ENCODE measurements at regions not wholly inside any gene's neighbourhood (a gene's known extent, or its start where the extent isn't known, plus 50 kb on each side); places are given as distances from the start of the nearest gene placed in this dataset.

DNA sequence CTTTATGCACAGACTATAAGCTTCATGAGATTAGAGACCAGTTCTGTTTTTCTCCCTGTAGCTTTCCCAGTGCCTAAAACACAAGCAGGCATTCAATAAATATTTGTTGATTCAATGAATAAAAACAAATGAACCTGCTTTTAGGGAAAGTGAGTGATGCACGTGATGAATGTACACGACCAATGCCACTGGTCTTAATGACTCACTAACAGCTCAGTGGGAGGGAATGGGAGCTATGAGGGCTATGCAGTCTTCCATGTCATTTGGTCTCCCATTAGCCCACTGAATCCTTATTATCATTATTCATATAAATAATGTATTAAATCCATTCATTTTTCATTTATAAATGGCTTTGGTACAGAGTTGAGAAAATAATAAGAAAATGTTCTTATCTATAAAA is 247.4 kb downstream of the FBXO8 start:
- Histone ChIP-seq H3K27ac (no peak overlapping the region), H3K27me3 (no peaks in the 10 kb centered on the region), H3K4me3 (no peak overlapping the region), H3K36me3 (no peaks in the 10 kb centered on the region), H3K4me1 (peaks cover 3% of the 10 kb centered on the region), H3K9me3 (no peaks in the 10 kb centered on the region)
- 63% methylated on average over 2 of the region's 2 CpGs for WGBS
- TF ChIP-seq POLR2AphosphoS5 (IDR thresholded peaks at IDR 0.05) (no peak), POLR2A (IDR thresholded peaks at IDR 0.05) (no peak), EP300 (IDR thresholded peaks at IDR 0.05) (no peak)
- TF ChIP-seq, protein P1, sequence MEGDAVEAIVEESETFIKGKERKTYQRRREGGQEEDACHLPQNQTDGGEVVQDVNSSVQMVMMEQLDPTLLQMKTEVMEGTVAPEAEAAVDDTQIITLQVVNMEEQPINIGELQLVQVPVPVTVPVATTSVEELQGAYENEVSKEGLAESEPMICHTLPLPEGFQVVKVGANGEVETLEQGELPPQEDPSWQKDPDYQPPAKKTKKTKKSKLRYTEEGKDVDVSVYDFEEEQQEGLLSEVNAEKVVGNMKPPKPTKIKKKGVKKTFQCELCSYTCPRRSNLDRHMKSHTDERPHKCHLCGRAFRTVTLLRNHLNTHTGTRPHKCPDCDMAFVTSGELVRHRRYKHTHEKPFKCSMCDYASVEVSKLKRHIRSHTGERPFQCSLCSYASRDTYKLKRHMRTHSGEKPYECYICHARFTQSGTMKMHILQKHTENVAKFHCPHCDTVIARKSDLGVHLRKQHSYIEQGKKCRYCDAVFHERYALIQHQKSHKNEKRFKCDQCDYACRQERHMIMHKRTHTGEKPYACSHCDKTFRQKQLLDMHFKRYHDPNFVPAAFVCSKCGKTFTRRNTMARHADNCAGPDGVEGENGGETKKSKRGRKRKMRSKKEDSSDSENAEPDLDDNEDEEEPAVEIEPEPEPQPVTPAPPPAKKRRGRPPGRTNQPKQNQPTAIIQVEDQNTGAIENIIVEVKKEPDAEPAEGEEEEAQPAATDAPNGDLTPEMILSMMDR (IDR thresholded peaks at IDR 0.05): no peak
- DNase-seq (ENCODE audit: low spot score in 2 of 2): no peak

DNA sequence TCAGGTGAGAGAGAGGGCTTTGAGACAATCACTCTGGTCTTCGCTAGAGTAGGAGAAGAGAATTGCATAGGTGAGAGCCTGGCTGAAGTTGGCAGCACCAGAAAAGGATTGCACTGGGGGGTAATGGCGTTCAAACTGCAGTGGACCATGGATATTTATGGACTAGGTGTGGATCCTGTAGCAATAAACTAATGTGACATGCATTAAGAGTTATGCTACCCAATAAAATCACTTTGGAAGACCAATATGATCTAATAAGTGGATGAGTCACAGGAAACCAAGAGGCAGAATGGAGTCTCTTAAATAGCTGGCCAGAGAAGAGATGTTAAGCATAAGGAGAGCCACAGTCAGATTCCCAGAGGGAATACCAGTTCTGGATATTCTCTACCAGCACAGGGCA is 259.8 kb downstream of the FBXO8 start:
- Histone ChIP-seq H3K9me3 (no peaks in the 10 kb centered on the region), H3K27me3 (no peaks in the 10 kb centered on the region), H3K4me1 (no peaks in the 10 kb centered on the region), H3K27ac (no peak overlapping the region), H3K36me3 (no peaks in the 10 kb centered on the region), H3K4me3 (no peak overlapping the region)
- 94% methylated on average over 2 of the region's 2 CpGs for WGBS
- TF ChIP-seq EP300 (IDR thresholded peaks at IDR 0.05): no peak
- no peak for TF ChIP-seq POLR2A (IDR thresholded peaks at IDR 0.05)
- TF ChIP-seq, protein P1 (IDR thresholded peaks at IDR 0.05): no peak
- no peak for TF ChIP-seq POLR2AphosphoS5 (IDR thresholded peaks at IDR 0.05)
- DNase-seq (ENCODE audit: low spot score in 2 of 2): no peak

DNA sequence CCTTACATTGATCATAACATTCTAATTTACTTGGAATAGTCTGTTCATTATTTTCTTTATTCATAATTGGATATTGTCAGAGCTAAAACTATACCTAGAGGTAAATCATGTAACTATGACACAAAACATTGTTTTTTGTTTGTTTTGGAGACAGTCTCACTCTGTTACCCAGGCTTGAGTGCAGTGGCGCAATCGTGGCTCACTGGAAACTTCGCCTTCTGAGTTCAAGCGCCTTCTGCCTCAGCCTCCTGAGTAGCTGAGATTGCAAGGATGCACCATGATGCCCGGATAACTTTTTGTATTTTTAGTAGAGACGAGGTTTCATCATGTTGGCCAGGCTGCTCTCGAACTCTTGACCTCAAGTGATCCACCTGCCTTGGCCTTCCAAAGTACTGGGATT is 265.2 kb downstream of the FBXO8 start:
- H3K36me3 ChIP-seq: no peaks in the 10 kb centered on the region
- no peaks in the 10 kb centered on the region for H3K9me3 ChIP-seq
- no peaks in the 10 kb centered on the region for H3K27me3 ChIP-seq
- H3K27ac ChIP-seq: no peak overlapping the region
- 81% methylated on average over 7 of the region's 7 CpGs for WGBS
- no peak overlapping the region for H3K4me3 ChIP-seq
- H3K4me1 ChIP-seq: no peaks in the 10 kb centered on the region
- DNase-seq (ENCODE audit: low spot score in 2 of 2): no peak
- TF ChIP-seq EP300 (IDR thresholded peaks at IDR 0.05) (no peak), POLR2AphosphoS5 (IDR thresholded peaks at IDR 0.05) (no peak), POLR2A (IDR thresholded peaks at IDR 0.05) (no peak)
- TF ChIP-seq, protein P1 (IDR thresholded peaks at IDR 0.05): no peak

DNA sequence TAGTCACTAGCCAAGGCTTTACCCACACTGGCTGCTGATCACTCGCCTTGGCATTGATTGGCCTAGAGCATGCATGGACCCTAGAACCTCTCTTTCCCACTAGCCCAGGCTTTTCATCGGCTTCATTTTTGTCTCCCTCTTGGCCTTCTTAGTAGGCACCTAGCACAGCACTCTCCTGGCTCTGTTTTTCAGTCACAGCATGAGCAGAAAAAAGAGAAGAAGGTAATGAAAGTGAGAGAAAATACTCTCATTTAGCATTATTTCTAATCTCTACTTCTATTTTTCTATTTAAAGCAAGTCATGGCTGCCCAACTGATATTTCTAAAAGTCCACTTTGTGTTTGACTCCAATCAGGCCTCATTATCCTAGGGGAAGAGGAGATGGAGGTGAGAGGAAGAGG is 267.2 kb downstream of the FBXO8 start:
- no peaks in the 10 kb centered on the region for H3K27me3 ChIP-seq
- WGBS: 63% methylated on average over 2 of the region's 2 CpGs
- H3K36me3 ChIP-seq: no peaks in the 10 kb centered on the region
- no peak overlapping the region for H3K4me3 ChIP-seq
- H3K27ac ChIP-seq: no peak overlapping the region
- no peak for DNase-seq (ENCODE audit: low spot score in 2 of 2)
- no peaks in the 10 kb centered on the region for H3K4me1 ChIP-seq
- H3K9me3 ChIP-seq: no peaks in the 10 kb centered on the region
- TF ChIP-seq POLR2AphosphoS5 (IDR thresholded peaks at IDR 0.05) (no peak), POLR2A (IDR thresholded peaks at IDR 0.05) (no peak), EP300 (IDR thresholded peaks at IDR 0.05) (no peak)
- TF ChIP-seq, protein P1 (IDR thresholded peaks at IDR 0.05): no peak

DNA sequence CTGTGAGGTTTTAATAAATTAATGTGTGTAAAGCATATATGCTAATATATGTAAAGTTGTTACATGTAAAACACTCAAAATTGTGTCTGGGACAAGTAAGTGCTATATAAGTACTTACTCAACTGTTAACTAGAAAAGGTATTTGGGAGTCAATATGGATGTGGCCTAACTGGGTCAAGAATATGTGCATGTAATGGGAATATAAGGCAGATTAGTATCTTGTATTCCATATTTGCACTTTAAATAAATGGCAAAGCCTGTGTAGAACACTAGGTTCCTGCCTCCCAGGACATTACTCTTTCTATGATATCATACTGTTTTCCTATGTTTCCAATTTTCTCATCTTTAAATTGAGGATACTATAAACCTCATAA is 270.6 kb downstream of the FBXO8 start:
- no peaks in the 10 kb centered on the region for H3K27me3 ChIP-seq
- no peak for DNase-seq (ENCODE audit: low spot score in 2 of 2)
- H3K4me3 ChIP-seq: no peak overlapping the region

More for the DNA sequence above, 270.6 kb downstream of the FBXO8 start:
- Histone ChIP-seq H3K36me3 (no peaks in the 10 kb centered on the region), H3K27ac (no peak overlapping the region), H3K9me3 (no peaks in the 10 kb centered on the region), H3K4me1 (no peaks in the 10 kb centered on the region)
- TF ChIP-seq EP300 (IDR thresholded peaks at IDR 0.05) (no peak), POLR2AphosphoS5 (IDR thresholded peaks at IDR 0.05) (no peak), POLR2A (IDR thresholded peaks at IDR 0.05) (no peak)
- TF ChIP-seq, protein P1 (IDR thresholded peaks at IDR 0.05): no peak
